Gastrocnemius medialis (tissue), 4 donors: ENCODE measurements at regions not wholly inside any gene's neighbourhood (a gene's known extent, or its start where the extent isn't known, plus 50 kb on each side); places are given as distances from the start of the nearest gene placed in this dataset.

Source experiments
- ATAC-seq, 2 donors: fragments of 150-250 bp; one replicate each; pipeline ENCODE4 v1.9.1; 2016
- DNase-seq, 2 donors: peaks; one replicate each; pipeline ENCODE4 v3.0.0-alpha.2; 2019
- H3K27ac ChIP-seq, 4 donors: fragments of 200-600 bp; sonication (generic); 1 replicate in 1 of 4; 2 replicates in 3 of 4; pipeline ENCODE4 v1.5.1; 2016 to 2018; ENCODE audit warnings: mild to moderate bottlenecking in 2 of 4, moderate library complexity in 1 of 4
- H3K27me3 ChIP-seq, 3 donors: fragments of 200-600 bp; sonication (generic) in 2 of 3; 1 replicate in 1 of 3; 2 replicates in 2 of 3; pipeline versions ENCODE4 v1.5.1 to v1.6.0; 2016 to 2019; ENCODE audit warnings: mild to moderate bottlenecking in 1 of 3, moderate library complexity in 1 of 3
- H3K36me3 ChIP-seq, 2 donors: fragments of 200-600 bp; sonication (generic) in 1 of 2; one replicate each; pipeline ENCODE4 v1.5.1; 2017 to 2018
- H3K4me1 ChIP-seq, 2 donors: fragments of 200-600 bp; sonication (generic) in 1 of 2; one replicate each; pipeline ENCODE4 v1.5.1; 2016 to 2017; ENCODE audit warnings: mild to moderate bottlenecking in 2 of 2
- H3K4me3 ChIP-seq, 4 donors: fragments of 200-600 bp; sonication (generic) in 3 of 4; 1 replicate in 1 of 4; 2 replicates in 3 of 4; pipeline ENCODE4 v1.5.1; 2016 to 2019; ENCODE audit warnings: mild to moderate bottlenecking in 2 of 4
- H3K9me3 ChIP-seq, 3 donors: fragments of 200-600 bp; sonication (generic) in 2 of 3; 1 replicate in 1 of 3; 2 replicates in 2 of 3; pipeline ENCODE4 v1.5.1; 2016 to 2019
- POLR2A ChIP-seq, 2 donors: fragments of 450-650 bp; IDR thresholded peaks; one replicate each; pipeline ENCODE4 v1.6.1; 2017; ENCODE audit warnings: antibody characterized with exemption in 2 of 2, mild to moderate bottlenecking in 2 of 2, moderate library complexity in 2 of 2
- in situ Hi-C, 4 donors: fragments of 200-750 bp; cut with MboI; loops; one replicate each; pipeline versions ENCODE4 v1.15.0 to v1.8.0; 2017; ENCODE audit warnings: low sequenced_read_pairs in 4 of 4
- intact Hi-C: fragments of 100-400 bp; cut with DNase I; formaldehyde crosslinking; loops from one replicate; pipeline ENCODE4 v1.15.1; 2023; ENCODE audit warnings: low total_unique reads
- TF ChIP-seq, protein P1 (sequence below), 5 experiments: fragments of 450-650 bp in 3 of 5; fragments of 200-600 bp in 2 of 5; sonication (generic) in 2 of 5; IDR thresholded peaks in 4 of 5; conservative IDR thresholded peaks in 1 of 5; 1 replicate in 4 of 5; 2 replicates in 1 of 5; pipeline ENCODE4 v1.5.1; 2016 to 2019; ENCODE audit warnings: antibody characterized with exemption in 5 of 5, mild to moderate bottlenecking in 3 of 5, moderate library complexity in 3 of 5

DNA sequence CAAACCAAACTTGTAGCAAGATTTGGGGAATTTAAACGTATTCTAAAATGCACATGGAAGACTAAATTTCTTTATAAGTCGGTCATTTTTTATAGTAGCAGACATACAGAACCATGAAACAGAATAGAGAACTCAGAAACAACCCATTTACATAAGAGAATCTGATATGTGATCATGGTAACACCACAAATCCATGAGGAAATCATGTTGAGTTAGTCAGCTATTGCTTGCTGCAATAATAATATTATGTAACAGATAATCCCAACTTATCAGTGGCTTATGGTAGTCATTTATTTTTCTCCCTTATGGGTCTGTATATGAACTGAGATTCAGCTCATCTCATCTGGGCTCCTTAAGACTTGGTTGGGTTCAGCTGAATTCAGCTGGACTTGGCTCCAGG is 103.4 kb upstream of the SERTAD2 start:
- ATAC-seq = no peak
- intact Hi-C loops = no loop called here
- in situ Hi-C loops = loop anchor here in 2 of 4 donors (10.0 kb wide), 2 partner anchors 98 to 102 kb away; partner anchors contain the start of gene SERTAD2 (in 1 of the 2)
- no peak for DNase-seq
- peaks cover 1 to 5% of the 10 kb centered on the region in 2 donors for H3K4me1 ChIP-seq
- no peak overlapping the region for H3K27ac ChIP-seq
- H3K9me3 ChIP-seq = no peaks in the 10 kb centered on the region
- no peaks in the 10 kb centered on the region for H3K36me3 ChIP-seq
- H3K27me3 ChIP-seq = no peaks in the 10 kb centered on the region
- no peak for TF ChIP-seq POLR2A (IDR thresholded peaks at IDR 0.05)
- TF ChIP-seq, protein P1, sequence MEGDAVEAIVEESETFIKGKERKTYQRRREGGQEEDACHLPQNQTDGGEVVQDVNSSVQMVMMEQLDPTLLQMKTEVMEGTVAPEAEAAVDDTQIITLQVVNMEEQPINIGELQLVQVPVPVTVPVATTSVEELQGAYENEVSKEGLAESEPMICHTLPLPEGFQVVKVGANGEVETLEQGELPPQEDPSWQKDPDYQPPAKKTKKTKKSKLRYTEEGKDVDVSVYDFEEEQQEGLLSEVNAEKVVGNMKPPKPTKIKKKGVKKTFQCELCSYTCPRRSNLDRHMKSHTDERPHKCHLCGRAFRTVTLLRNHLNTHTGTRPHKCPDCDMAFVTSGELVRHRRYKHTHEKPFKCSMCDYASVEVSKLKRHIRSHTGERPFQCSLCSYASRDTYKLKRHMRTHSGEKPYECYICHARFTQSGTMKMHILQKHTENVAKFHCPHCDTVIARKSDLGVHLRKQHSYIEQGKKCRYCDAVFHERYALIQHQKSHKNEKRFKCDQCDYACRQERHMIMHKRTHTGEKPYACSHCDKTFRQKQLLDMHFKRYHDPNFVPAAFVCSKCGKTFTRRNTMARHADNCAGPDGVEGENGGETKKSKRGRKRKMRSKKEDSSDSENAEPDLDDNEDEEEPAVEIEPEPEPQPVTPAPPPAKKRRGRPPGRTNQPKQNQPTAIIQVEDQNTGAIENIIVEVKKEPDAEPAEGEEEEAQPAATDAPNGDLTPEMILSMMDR (IDR thresholded peaks at IDR 0.05 in 4 of 5, conservative IDR thresholded peaks at IDR 0.05 in 1 of 5) = no peak
- H3K4me3 ChIP-seq = no peak overlapping the region

DNA sequence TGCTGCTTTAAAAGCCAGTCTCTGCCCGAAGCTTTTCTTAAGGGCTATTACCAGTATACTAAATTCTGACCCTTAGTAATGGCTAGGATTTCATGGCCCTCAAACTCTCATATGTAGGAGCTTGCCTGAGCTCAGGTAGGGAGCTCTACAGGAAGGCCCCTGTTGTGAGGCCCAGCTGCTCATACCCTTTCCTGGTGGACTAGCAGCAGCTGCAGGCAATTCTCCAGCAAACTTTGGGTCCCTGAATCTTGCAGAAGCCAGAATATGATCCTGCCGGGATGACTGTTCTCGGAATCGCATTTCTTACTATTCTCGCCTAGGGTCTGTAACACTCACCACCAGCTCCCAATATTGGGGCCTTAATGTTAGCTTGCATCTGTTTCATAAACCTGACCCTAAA is 106.4 kb upstream of the SERTAD2 start:
- in situ Hi-C loops = loop anchor here in 2 of 4 donors (10.0 kb wide), 2 partner anchors 95 to 105 kb away; partner anchors contain the start of gene SERTAD2 (in 1 of the 2)
- intact Hi-C loops = no loop called here
- TF ChIP-seq POLR2A (IDR thresholded peaks at IDR 0.05) = no peak
- TF ChIP-seq, protein P1 (IDR thresholded peaks at IDR 0.05 in 4 of 5, conservative IDR thresholded peaks at IDR 0.05 in 1 of 5) = no peak

DNA sequence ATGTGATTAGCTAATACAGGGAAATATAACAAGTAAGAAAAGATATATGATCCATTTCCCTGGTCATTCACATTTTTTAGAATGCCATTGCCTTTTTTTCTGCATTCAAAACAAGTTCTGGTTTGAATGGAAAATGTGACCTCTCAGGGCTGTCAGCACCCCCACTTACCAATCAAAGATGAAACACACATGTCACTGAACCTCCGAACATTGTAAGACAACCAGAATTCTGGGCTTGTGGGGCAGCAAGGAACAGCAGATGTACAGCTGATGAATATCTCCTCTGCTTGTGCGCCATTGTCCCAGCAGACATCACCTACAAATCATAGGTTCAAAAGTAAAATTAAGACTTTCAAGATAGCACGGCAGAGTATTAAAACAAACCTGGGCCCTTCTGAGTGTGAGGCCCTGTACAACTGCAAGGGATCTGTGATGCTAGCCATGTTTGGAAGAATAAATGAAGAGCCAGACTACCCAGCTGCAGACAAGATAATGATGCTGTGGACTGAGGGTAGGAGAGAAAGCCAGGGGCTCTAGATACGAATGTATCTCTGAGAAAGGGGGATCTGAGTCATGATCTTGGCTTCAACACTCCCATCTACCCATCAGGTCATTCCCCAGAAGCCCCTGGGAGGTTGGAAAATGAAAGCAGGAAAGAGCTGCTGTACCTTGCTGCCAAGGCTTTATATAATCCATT is 108.7 kb upstream of the SERTAD2 start:
- H3K9me3 ChIP-seq = no peaks in the 10 kb centered on the region
- in situ Hi-C loops = loop anchor here in 2 of 4 donors (10.0 kb wide), 2 partner anchors 92 to 108 kb away; partner anchors contain the start of gene SERTAD2 (in 1 of the 2)
- TF ChIP-seq, protein P1 (IDR thresholded peaks at IDR 0.05 in 4 of 5, conservative IDR thresholded peaks at IDR 0.05 in 1 of 5) = no peak
- TF ChIP-seq POLR2A (IDR thresholded peaks at IDR 0.05) = no peak
- no peak overlapping the region for H3K4me3 ChIP-seq
- H3K27ac ChIP-seq = no peak overlapping the region
- H3K27me3 ChIP-seq = no peaks in the 10 kb centered on the region
- H3K36me3 ChIP-seq = no peaks in the 10 kb centered on the region
- DNase-seq = no peak
- no peak for ATAC-seq
- peaks cover 4% of the 10 kb centered on the region in 2 donors for H3K4me1 ChIP-seq
- intact Hi-C loops = no loop called here

More for the DNA sequence above, 106.4 kb upstream of the SERTAD2 start:
- Histone ChIP-seq H3K27me3 (no peaks in the 10 kb centered on the region), H3K9me3 (no peaks in the 10 kb centered on the region), H3K4me3 (no peak overlapping the region), H3K36me3 (no peaks in the 10 kb centered on the region), H3K27ac (no peak overlapping the region), H3K4me1 (no peaks in the 10 kb centered on the region)
- DNase-seq (no peak), ATAC-seq (no peak)

DNA sequence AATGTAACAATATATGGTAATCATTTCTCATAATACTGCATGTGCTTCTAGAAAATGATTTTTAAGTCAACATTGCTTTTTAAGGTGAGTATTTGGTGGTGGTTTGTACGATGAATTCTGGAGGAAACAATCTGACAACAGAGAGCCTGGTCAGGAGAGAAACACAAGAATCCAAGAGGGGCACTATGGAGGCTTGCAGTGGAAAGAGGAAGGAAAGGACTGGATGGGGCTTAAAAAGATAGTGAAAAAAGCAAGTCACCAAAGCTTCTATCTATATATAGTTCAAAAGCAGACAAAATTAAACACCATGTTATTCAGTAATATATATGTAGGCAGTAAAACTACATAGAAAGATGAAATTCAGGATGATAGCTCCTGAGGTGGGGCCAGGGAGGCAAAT is 109.4 kb upstream of the SERTAD2 start:
- Histone ChIP-seq H3K4me1 (peaks cover 4 to 6% of the 10 kb centered on the region in 2 donors), H3K9me3 (no peaks in the 10 kb centered on the region), H3K4me3 (no peak overlapping the region), H3K36me3 (no peaks in the 10 kb centered on the region), H3K27ac (no peak overlapping the region), H3K27me3 (no peaks in the 10 kb centered on the region)
- intact Hi-C loops (no loop called here), in situ Hi-C loops (loop anchor here in 2 of 4 donors (10.0 kb wide), 2 partner anchors 92 to 108 kb away; partner anchors contain the start of gene SERTAD2 (in 1 of the 2))
- TF ChIP-seq, protein P1 (IDR thresholded peaks at IDR 0.05 in 4 of 5, conservative IDR thresholded peaks at IDR 0.05 in 1 of 5) = no peak
- no peak for TF ChIP-seq POLR2A (IDR thresholded peaks at IDR 0.05)
- ATAC-seq = no peak
- no peak for DNase-seq
